Mucosa of rectum (tissue), 2 donors: ENCODE measurements at regions not wholly inside any gene's neighbourhood (a gene's known extent, or its start where the extent isn't known, plus 50 kb on each side); places are given as distances from the start of the nearest gene placed in this dataset.
"Not testable (repeated sequence)": the region's sequence is repeated elsewhere in the genome, so short reads cannot be mapped to it uniquely, and the experiment has no call there.

Source experiments
- H3K27ac ChIP-seq, 2 donors: one replicate each; pipeline ENCODE4 v1.7.0; 2013; ENCODE audit warnings: inconsistent platforms in 2 of 2, low read depth in 2 of 2, low read length in 2 of 2
- H3K27me3 ChIP-seq, 2 donors: one replicate each; pipeline ENCODE4 v1.7.0; 2013; ENCODE audit warnings: low read length in 2 of 2; ENCODE audit not compliant: control insufficient read depth in 2 of 2, insufficient read depth in 2 of 2
- H3K36me3 ChIP-seq, 2 donors: one replicate each; pipeline ENCODE4 v1.7.0; 2013; ENCODE audit warnings: low read length in 2 of 2; ENCODE audit not compliant: control insufficient read depth in 2 of 2, insufficient read depth in 2 of 2
- H3K4me1 ChIP-seq, 2 donors: one replicate each; pipeline ENCODE4 v1.7.0; 2013; ENCODE audit warnings: low read length in 2 of 2, mild to moderate bottlenecking in 1 of 2; ENCODE audit not compliant: control insufficient read depth in 2 of 2, insufficient read depth in 2 of 2
- H3K4me3 ChIP-seq, 2 donors: one replicate each; pipeline ENCODE4 v1.7.0; 2013; ENCODE audit warnings: low read length in 2 of 2
- H3K9ac ChIP-seq, 2 donors: one replicate each; pipeline ENCODE4 v1.7.0; 2013; ENCODE audit warnings: low read length in 2 of 2, low read depth in 1 of 2, mild to moderate bottlenecking in 1 of 2
- H3K9me3 ChIP-seq, 2 donors: one replicate each; pipeline ENCODE4 v1.7.0; 2013; ENCODE audit warnings: low read length in 2 of 2; ENCODE audit not compliant: control insufficient read depth in 2 of 2
- donor health status: healthy.
- donor health status: Normal muscosa, but diverticular disease.

DNA sequence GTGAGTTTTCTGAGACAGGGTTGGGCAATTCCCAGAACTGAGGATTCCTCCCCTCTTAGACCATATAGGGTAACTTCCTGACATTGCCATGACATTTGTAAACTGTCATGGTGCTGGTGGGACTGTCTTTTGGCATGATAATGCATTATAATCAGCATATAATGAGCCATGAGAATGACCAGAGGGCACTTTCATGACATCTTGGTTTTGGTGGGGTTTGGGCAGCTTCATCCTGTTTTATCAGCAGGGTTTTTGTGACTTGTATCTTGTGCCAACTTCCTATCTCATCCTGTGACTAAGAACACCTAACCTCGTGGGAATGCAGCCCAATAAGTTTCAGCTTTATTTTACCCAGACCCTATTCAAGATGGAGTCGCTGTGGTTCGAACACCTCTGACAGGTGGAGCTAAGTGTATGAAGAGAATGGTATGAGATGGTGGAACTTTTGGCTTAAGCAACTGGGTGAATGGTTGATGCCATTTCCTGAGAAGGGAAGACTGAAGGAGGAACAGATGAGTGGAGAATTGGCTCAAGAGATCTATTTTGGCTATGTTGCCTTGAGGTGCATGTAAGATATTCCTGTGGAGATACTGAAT lies 217.3 kb downstream of the RAB11FIP4 start:
- Histone ChIP-seq H3K4me1 (no peaks in the 10 kb centered on the region), H3K9ac (no peak overlapping the region), H3K9me3 (no peaks in the 10 kb centered on the region), H3K27me3 (no peaks in the 10 kb centered on the region), H3K27ac (no peak overlapping the region), H3K4me3 (no peak overlapping the region), H3K36me3 (no peaks in the 10 kb centered on the region)

- no peak overlapping the region for H3K27ac ChIP-seq
- no peaks in the 10 kb centered on the region for H3K4me1 ChIP-seq
- H3K9me3 ChIP-seq, result no peaks in the 10 kb centered on the region
- H3K9ac ChIP-seq, result no peak overlapping the region
- no peak overlapping the region for H3K4me3 ChIP-seq
- H3K27me3 ChIP-seq, result no peaks in the 10 kb centered on the region
- no peaks in the 10 kb centered on the region for H3K36me3 ChIP-seq
Observed at GRCh38 chr17:31605761-31606160, 214.3 kb downstream of the RAB11FIP4 start.

- H3K36me3 ChIP-seq, result no peaks in the 10 kb centered on the region
- no peaks in the 10 kb centered on the region for H3K27me3 ChIP-seq
- no peak overlapping the region for H3K9ac ChIP-seq
- H3K9me3 ChIP-seq, result no peaks in the 10 kb centered on the region
- no peak overlapping the region for H3K4me3 ChIP-seq
- no peaks in the 10 kb centered on the region for H3K4me1 ChIP-seq
- no peak overlapping the region for H3K27ac ChIP-seq
Observed at GRCh38 chr17:31604936-31605335, 213.5 kb downstream of the RAB11FIP4 start.

DNA sequence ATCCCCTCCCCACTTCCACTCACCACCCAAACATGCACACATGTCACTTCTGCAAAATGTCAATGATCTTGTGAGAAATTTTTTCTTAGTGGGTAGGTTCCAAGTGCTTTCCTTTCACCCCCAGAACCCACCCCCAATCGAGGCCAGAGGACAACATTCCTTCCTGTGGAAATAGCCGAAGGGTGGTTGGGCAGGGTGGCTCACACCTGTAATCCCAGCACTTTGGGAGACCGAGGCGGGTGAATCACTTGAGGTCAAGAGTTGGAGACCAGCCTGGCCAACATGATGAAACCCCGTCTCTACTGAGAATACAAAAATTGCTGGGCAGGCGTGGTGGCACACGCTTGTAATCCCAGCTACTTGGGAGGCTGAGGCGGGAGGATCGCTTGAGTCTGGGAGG lies 208.7 kb downstream of the RAB11FIP4 start:
- not testable (repeated sequence) for H3K27me3 ChIP-seq, H3K9ac ChIP-seq, H3K4me3 ChIP-seq

GRCh38 chr17:31598921-31599571 lies 207.6 kb downstream of the RAB11FIP4 start:
- Histone ChIP-seq H3K4me1 (peaks cover 0 to 6% of the 10 kb centered on the region in 2 donors), H3K36me3 (no peaks in the 10 kb centered on the region), H3K9me3 (no peaks in the 10 kb centered on the region), H3K27me3 (no peaks in the 10 kb centered on the region), H3K4me3 (no peak overlapping the region), H3K9ac (no peak overlapping the region), H3K27ac (no peak overlapping the region)

More for the DNA sequence above, 208.7 kb downstream of the RAB11FIP4 start:
- not testable (repeated sequence) for H3K36me3 ChIP-seq, H3K4me1 ChIP-seq, H3K9me3 ChIP-seq, H3K27ac ChIP-seq

DNA sequence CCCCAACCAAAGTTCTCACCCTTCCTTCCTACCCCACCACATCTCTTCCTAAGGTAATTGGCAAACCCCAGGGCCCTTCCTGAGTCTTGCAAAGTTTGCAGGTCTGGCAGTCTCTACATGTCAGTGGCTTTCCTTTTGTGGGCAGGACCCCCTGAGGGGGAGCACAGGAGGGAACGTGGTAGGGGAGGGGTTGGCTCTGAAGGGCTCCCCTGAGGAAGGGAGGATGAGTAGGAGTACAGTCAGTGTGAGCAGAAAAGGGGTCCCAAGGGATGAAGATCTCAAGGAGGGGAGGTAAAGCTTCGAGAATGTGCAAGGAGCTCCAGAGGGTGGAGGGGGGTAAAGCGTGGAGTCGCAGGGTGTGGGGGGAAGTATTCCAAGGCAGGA lies 206.9 kb downstream of the RAB11FIP4 start:
- H3K9me3 ChIP-seq, result no peaks in the 10 kb centered on the region
- H3K36me3 ChIP-seq, result no peaks in the 10 kb centered on the region
- no peaks in the 10 kb centered on the region for H3K27me3 ChIP-seq
- H3K4me1 ChIP-seq, result peaks cover 0 to 6% of the 10 kb centered on the region in 2 donors
- H3K9ac ChIP-seq, result no peak overlapping the region
- H3K27ac ChIP-seq, result no peak overlapping the region
- H3K4me3 ChIP-seq, result no peak overlapping the region

DNA sequence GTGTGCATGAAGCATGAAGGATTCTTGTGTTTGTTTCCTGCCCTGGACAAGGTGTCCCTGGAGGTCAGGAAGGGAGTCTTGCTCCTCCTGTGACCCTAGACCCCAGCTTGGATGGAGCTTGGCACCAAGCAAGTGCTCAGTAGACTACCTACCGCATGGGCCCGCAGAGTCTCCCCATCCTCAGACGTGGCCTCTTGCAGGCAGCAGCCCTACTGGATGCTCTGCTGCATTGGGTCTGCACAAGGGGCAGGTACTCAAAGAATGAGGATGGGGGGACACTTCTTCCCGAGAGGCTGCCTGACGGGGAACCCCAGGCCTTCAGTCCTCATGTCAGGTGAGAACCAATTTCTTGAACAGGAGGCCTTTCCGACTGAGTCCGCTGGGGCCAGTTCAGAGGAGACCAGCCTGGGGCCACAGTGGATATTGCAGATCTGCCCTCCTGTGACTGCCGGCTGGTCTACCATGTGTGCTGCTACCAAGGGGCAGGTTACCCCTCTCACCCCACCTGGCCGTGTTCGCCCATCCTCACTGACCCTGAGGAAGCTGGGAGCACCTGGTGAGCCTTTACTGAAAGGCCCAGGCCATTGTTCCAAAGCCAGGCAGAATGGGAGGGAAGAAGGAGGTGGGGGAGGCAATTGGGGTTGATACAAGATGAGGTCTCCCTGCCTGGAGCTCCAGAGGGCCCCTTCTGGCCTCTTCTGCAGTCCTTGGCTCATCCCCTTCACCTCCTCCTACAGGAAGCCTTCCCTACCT lies 206.3 kb downstream of the RAB11FIP4 start:
- H3K4me3 ChIP-seq, result no peak overlapping the region
- peaks cover 0 to 6% of the 10 kb centered on the region in 2 donors for H3K4me1 ChIP-seq
- H3K27ac ChIP-seq, result no peak overlapping the region
- no peaks in the 10 kb centered on the region for H3K9me3 ChIP-seq
- H3K27me3 ChIP-seq, result no peaks in the 10 kb centered on the region
- no peak overlapping the region for H3K9ac ChIP-seq
- no peaks in the 10 kb centered on the region for H3K36me3 ChIP-seq

GRCh38 chr17:31596382-31597323 lies 205.2 kb downstream of the RAB11FIP4 start:
- H3K4me3 ChIP-seq, result no peak overlapping the region
- no peaks in the 10 kb centered on the region for H3K9me3 ChIP-seq
- peaks cover 0 to 6% of the 10 kb centered on the region in 2 donors for H3K4me1 ChIP-seq
- H3K9ac ChIP-seq, result no peak overlapping the region
- no peaks in the 10 kb centered on the region for H3K36me3 ChIP-seq
- peak overlapping the region in 1 of 2 donors; percentile 38 for H3K27ac ChIP-seq
- H3K27me3 ChIP-seq, result no peaks in the 10 kb centered on the region

GRCh38 chr17:31595666-31596381 lies 204.3 kb downstream of the RAB11FIP4 start:
- H3K4me3 ChIP-seq, result no peak overlapping the region
- H3K36me3 ChIP-seq, result no peaks in the 10 kb centered on the region
- no peak overlapping the region for H3K27ac ChIP-seq
- peaks cover 0 to 6% of the 10 kb centered on the region in 2 donors for H3K4me1 ChIP-seq
- H3K9ac ChIP-seq, result no peak overlapping the region
- no peaks in the 10 kb centered on the region for H3K27me3 ChIP-seq
- H3K9me3 ChIP-seq, result no peaks in the 10 kb centered on the region
